ENCODE measurements at regions not wholly inside any gene's neighbourhood (a gene's known extent, or its start where the extent isn't known, plus 50 kb on each side); places are given as distances from the start of the nearest gene placed in this dataset.
A peak's percentile ranks its signal among the peaks of the same experiment; 100 is the strongest.

- intact Hi-C loops (cut with micrococcal nuclease; ENCODE audit: unreplicated experiment): no loop called here
- Histone ChIP-seq H3K36me3 (ENCODE audit: insufficient read depth, low read length, poor library complexity, severe bottlenecking) (no peaks in the 10 kb centered on the region), H3K4me1 (ENCODE audit: insufficient read depth, low read length, poor library complexity, severe bottlenecking) (no peaks in the 10 kb centered on the region), H3K27me3 (replicated peaks; ENCODE audit: insufficient read depth, low read depth, low read length, poor library complexity) (no peaks in the 10 kb centered on the region), H3K4me3 (ENCODE audit: low read depth, low read length, poor library complexity, severe bottlenecking) (no peak overlapping the region), H3K9me3 (ENCODE audit: low read depth, low read length, poor library complexity, severe bottlenecking) (no peaks in the 10 kb centered on the region), H3K27ac (ENCODE audit: low read depth, low read length, poor library complexity, severe bottlenecking) (no peak overlapping the region)
- no TSS peak for BruUV-seq (replicated peaks)
- no peak for TF ChIP-seq EZH2 (IDR thresholded peaks at IDR 0.05; ENCODE audit: borderline replicate concordance, low read depth, low read length, poor library complexity, severe bottlenecking)
- no peak for TF ChIP-seq CTCF (conservative IDR thresholded peaks at IDR 0.05; ENCODE audit: low read depth, low read length)
- ChIA-PET POLR2A (ENCODE audit: low non-redundant PET) (no interaction called here), CTCF (no interaction called here)
- DNase-seq (ENCODE audit: low spot score): no peak
Measured at GRCh38 chr3:176375519-176375918, 821.8 kb downstream of the TBL1XR1 start.

GRCh38 chr3:176362191-176362731 lies 835.0 kb downstream of the TBL1XR1 start:
- H3K4me3 ChIP-seq (ENCODE audit: low read depth, low read length, poor library complexity, severe bottlenecking): no peak overlapping the region
- no peak for DNase-seq (ENCODE audit: low spot score)
- H3K4me1 ChIP-seq (ENCODE audit: insufficient read depth, low read length, poor library complexity, severe bottlenecking): no peaks in the 10 kb centered on the region
- POLR2A ChIA-PET (ENCODE audit: low non-redundant PET): no interaction called here
- no peaks in the 10 kb centered on the region for H3K36me3 ChIP-seq (ENCODE audit: insufficient read depth, low read length, poor library complexity, severe bottlenecking)
- BruUV-seq (replicated peaks): no TSS peak
- H3K27me3 ChIP-seq (replicated peaks; ENCODE audit: insufficient read depth, low read depth, low read length, poor library complexity): no peaks in the 10 kb centered on the region
- intact Hi-C loops (cut with micrococcal nuclease; ENCODE audit: unreplicated experiment): no loop called here
- TF ChIP-seq CTCF (conservative IDR thresholded peaks at IDR 0.05; ENCODE audit: low read depth, low read length): no peak
- no peak for TF ChIP-seq EZH2 (IDR thresholded peaks at IDR 0.05; ENCODE audit: borderline replicate concordance, low read depth, low read length, poor library complexity, severe bottlenecking)
- no peaks in the 10 kb centered on the region for H3K9me3 ChIP-seq (ENCODE audit: low read depth, low read length, poor library complexity, severe bottlenecking)
- no peak overlapping the region for H3K27ac ChIP-seq (ENCODE audit: low read depth, low read length, poor library complexity, severe bottlenecking)
- CTCF ChIA-PET: no interaction called here

GRCh38 chr3:176359211-176359610 lies 838.1 kb downstream of the TBL1XR1 start:
- TF ChIP-seq CTCF (conservative IDR thresholded peaks at IDR 0.05; ENCODE audit: low read depth, low read length) (peak; percentile 48), EZH2 (IDR thresholded peaks at IDR 0.05; ENCODE audit: borderline replicate concordance, low read depth, low read length, poor library complexity, severe bottlenecking) (no peak)
- BruUV-seq (replicated peaks): no TSS peak
- CTCF ChIA-PET: no interaction called here
- Histone ChIP-seq H3K4me3 (ENCODE audit: low read depth, low read length, poor library complexity, severe bottlenecking) (no peak overlapping the region), H3K27me3 (replicated peaks; ENCODE audit: insufficient read depth, low read depth, low read length, poor library complexity) (no peaks in the 10 kb centered on the region), H3K36me3 (ENCODE audit: insufficient read depth, low read length, poor library complexity, severe bottlenecking) (no peaks in the 10 kb centered on the region), H3K4me1 (ENCODE audit: insufficient read depth, low read length, poor library complexity, severe bottlenecking) (no peaks in the 10 kb centered on the region), H3K27ac (ENCODE audit: low read depth, low read length, poor library complexity, severe bottlenecking) (no peak overlapping the region), H3K9me3 (ENCODE audit: low read depth, low read length, poor library complexity, severe bottlenecking) (no peaks in the 10 kb centered on the region)
- POLR2A ChIA-PET (ENCODE audit: low non-redundant PET): no interaction called here
- intact Hi-C loops (cut with micrococcal nuclease; ENCODE audit: unreplicated experiment): no loop called here
- peak; percentile 1 for DNase-seq (ENCODE audit: low spot score)
